Thoracic aorta (tissue), 2 donors: ENCODE measurements at regions not wholly inside any gene's neighbourhood (a gene's known extent, or its start where the extent isn't known, plus 50 kb on each side); places are given as distances from the start of the nearest gene placed in this dataset.

Source experiments
- ATAC-seq: fragments of 150-250 bp; one replicate; pipeline ENCODE4 v1.8.0; 2017; ENCODE audit warnings: low read depth; ENCODE audit not compliant: insufficient number of reproducible peaks, low FRiP score
- DNase-seq: peaks from one replicate; pipeline ENCODE4 v3.0.0-alpha.2; 2020; ENCODE audit warnings: low spot score
- H3K27ac ChIP-seq, 2 donors: fragments of 200-600 bp; sonication (generic); 1 replicate in 1 of 2; 2 replicates in 1 of 2; pipeline ENCODE4 v1.5.1; 2016; ENCODE audit warnings: mild to moderate bottlenecking in 2 of 2, moderate library complexity in 2 of 2
- H3K27me3 ChIP-seq: fragments of 200-600 bp; sonication (generic); replicated peaks from 2 replicates; pipeline ENCODE4 v1.6.0; 2016; ENCODE audit warnings: mild to moderate bottlenecking; ENCODE audit not compliant: insufficient read depth
- H3K36me3 ChIP-seq: fragments of 200-600 bp; sonication (generic); one replicate; pipeline ENCODE4 v1.5.1; 2016
- H3K4me1 ChIP-seq, 2 donors: fragments of 200-600 bp; sonication (generic); 1 replicate in 1 of 2; 2 replicates in 1 of 2; pipeline versions ENCODE4 v1.5.1 to v1.6.0; 2016; ENCODE audit warnings: low read depth in 2 of 2, mild to moderate bottlenecking in 1 of 2; ENCODE audit not compliant: control insufficient read depth in 1 of 2
- H3K4me3 ChIP-seq: fragments of 200-600 bp; sonication (generic); 2 replicates; pipeline ENCODE4 v1.5.1; 2016; ENCODE audit warnings: mild to moderate bottlenecking
- H3K9me3 ChIP-seq: fragments of 200-600 bp; sonication (generic); 2 replicates; pipeline ENCODE4 v1.5.1; 2016
- CTCF ChIP-seq: fragments of 200-600 bp; sonication (generic); IDR thresholded peaks from one replicate; pipeline ENCODE4 v1.5.1; 2019; ENCODE audit warnings: antibody characterized with exemption

GRCh38 chr4:95603393-95603792 is 54.6 kb upstream of the UNC5C start:
- TF ChIP-seq CTCF = no peak
- no peak for ATAC-seq
- Histone ChIP-seq H3K9me3 (no peaks in the 10 kb centered on the region), H3K27ac (no peak overlapping the region), H3K27me3 (no peaks in the 10 kb centered on the region), H3K4me3 (no peak overlapping the region), H3K4me1 (no peaks in the 10 kb centered on the region), H3K36me3 (no peaks in the 10 kb centered on the region)
- no peak for DNase-seq

GRCh38 chr4:95602872-95603271 is 54.1 kb upstream of the UNC5C start:
- no peak for TF ChIP-seq CTCF
- Histone ChIP-seq H3K36me3 (no peaks in the 10 kb centered on the region), H3K9me3 (no peaks in the 10 kb centered on the region), H3K4me3 (no peak overlapping the region), H3K27ac (no peak overlapping the region), H3K4me1 (no peaks in the 10 kb centered on the region), H3K27me3 (no peaks in the 10 kb centered on the region)
- ATAC-seq = no peak
- no peak for DNase-seq

GRCh38 chr4:95601356-95601755 is 52.6 kb upstream of the UNC5C start:
- Histone ChIP-seq H3K27ac (no peak overlapping the region), H3K4me1 (no peaks in the 10 kb centered on the region), H3K36me3 (no peaks in the 10 kb centered on the region), H3K9me3 (no peaks in the 10 kb centered on the region), H3K27me3 (no peaks in the 10 kb centered on the region), H3K4me3 (no peak overlapping the region)
- no peak for ATAC-seq
- DNase-seq = no peak
- no peak for TF ChIP-seq CTCF

GRCh38 chr4:95599777-95600400 is 51.1 kb upstream of the UNC5C start:
- H3K27ac ChIP-seq = no peak overlapping the region
- DNase-seq = no peak
- H3K4me1 ChIP-seq = no peaks in the 10 kb centered on the region
- no peak for TF ChIP-seq CTCF
- H3K27me3 ChIP-seq = no peaks in the 10 kb centered on the region
- ATAC-seq = no peak
- no peaks in the 10 kb centered on the region for H3K9me3 ChIP-seq
- H3K36me3 ChIP-seq = no peaks in the 10 kb centered on the region
- H3K4me3 ChIP-seq = no peak overlapping the region
